ENCODE measurements at regions not wholly inside any gene's neighbourhood (a gene's known extent, or its start where the extent isn't known, plus 50 kb on each side); places are given as distances from the start of the nearest gene placed in this dataset.
"Not testable (repeated sequence)": the region's sequence is repeated elsewhere in the genome, so short reads cannot be mapped to it uniquely, and the experiment has no call there.

- intact Hi-C loops (cut with micrococcal nuclease): no loop called here
Measured at GRCh38 chr17:36695082-36695481, 93.7 kb downstream of the MRM1 start.

GRCh38 chr17:36695710-36696109 lies 94.3 kb downstream of the MRM1 start:
- intact Hi-C loops (cut with micrococcal nuclease): not testable (repeated sequence)

GRCh38 chr17:36696805-36697204 lies 95.4 kb downstream of the MRM1 start:
- intact Hi-C loops (cut with micrococcal nuclease): no loop called here

DNA sequence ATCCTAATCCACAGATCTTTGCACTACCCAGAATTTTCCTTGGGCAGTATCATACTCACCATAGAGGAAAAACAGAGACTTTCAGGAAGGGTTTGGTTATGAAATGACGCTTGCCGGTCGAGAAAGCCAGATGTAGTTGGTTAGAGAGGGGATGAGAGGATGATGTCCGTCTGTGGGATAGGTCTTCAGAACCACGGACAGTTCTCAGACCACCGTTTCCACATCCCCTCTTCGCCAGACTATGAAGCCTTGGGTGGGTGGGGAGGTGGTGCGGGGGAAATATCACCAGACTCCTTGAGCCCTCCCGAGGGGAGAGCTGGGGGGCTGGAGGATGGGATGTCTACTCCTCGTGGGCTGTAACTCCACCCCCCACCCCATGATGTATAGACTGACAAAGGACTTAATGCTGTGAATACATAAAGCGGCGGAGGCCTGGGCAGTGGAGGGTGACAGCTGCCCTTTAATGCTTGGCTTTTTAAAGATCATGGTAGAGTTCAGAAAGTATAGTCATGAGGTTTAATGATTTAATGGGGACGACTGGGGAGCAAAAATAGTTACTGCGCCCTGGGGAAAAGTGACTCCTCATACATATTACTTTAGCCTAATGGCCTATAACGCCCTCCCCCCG lies 96.6 kb downstream of the MRM1 start:
- intact Hi-C loops (cut with micrococcal nuclease): no loop called here

DNA sequence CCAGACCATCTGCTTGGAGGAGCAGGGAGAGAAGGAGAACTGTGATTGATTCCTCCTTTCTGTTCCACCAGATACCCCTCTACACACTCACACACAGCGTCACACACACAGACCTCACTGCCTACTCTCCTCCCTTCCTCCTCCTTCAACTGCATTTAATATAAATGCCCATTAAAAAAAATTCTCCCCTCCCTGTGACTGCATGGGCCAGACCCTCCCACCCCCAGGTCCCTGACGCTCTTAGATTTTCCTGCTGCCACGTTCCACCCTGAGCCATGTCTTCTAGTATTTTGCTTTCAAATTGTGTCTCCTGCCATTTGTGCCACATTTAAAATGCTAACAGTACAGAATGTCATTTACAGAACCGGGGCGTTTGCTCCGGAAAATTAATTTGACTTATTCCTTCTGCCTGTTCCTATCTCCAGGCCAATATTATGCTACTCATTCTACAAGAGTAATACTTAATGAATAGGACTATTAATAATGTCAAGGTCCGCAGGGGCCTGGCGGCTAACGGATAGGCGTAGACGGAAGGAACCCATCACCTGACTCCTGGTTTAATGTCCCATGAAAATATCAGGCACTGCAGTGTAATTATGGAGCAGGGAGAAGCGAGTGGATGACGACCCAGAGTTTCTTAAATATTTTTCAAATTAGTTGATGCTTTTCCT lies 100.2 kb downstream of the MRM1 start:
- intact Hi-C loops (cut with micrococcal nuclease): no loop called here

- intact Hi-C loops (cut with micrococcal nuclease): no loop called here
Measured at GRCh38 chr17:36702636-36703035, 101.3 kb downstream of the MRM1 start.

- intact Hi-C loops (cut with micrococcal nuclease): no loop called here
Measured at GRCh38 chr17:36703860-36704266, 102.5 kb downstream of the MRM1 start.

- intact Hi-C loops (cut with micrococcal nuclease): no loop called here
Measured at GRCh38 chr17:36705283-36705795, 104.0 kb downstream of the MRM1 start.

DNA sequence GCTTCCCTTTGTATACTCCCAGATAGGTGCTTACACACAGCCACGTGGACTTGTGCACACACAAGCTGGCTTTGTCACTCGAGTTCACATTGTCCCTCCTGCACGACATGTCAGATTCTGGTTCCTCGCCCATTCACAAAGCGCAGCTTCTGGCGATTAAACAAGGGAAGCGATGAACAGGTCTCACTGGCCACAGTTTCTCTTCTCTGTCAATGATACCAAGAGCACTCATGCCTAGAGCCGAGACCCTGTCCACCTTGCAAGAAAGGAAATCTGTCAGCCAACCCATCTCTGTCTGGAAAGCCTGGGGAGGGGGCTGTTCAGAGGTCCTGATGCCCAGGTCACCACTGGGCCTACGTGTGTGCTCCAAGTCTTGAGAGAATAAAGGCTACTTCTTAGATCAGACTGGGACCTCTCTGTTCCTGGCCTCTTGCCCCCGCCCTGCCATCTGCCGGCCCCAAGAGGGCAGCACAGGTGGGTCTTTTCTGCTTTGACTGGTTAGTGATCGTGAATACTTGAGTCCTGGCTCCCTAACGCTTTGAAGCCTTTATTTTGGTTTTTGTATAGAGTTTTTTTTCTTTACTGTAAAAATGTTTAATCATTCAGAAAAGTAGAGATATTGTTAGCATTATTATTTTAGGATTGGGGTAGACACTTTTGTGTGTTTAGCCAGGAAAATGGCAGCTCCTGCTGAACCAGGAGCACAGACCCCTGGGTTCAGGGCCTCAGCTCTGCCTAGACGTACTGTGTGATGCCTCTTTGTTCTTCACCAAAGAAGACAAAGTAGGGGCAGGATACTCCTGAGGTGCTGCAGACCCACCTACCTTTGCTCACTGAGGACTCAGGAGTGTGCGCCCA lies 104.7 kb downstream of the MRM1 start:
- intact Hi-C loops (cut with micrococcal nuclease): loop anchor here (1.0 kb wide), 5 partner anchors 32 to 533 kb away; no protein-coding TSS in a partner anchor

- intact Hi-C loops (cut with micrococcal nuclease): no loop called here
Measured at GRCh38 chr17:36707904-36708303, 106.5 kb downstream of the MRM1 start.

DNA sequence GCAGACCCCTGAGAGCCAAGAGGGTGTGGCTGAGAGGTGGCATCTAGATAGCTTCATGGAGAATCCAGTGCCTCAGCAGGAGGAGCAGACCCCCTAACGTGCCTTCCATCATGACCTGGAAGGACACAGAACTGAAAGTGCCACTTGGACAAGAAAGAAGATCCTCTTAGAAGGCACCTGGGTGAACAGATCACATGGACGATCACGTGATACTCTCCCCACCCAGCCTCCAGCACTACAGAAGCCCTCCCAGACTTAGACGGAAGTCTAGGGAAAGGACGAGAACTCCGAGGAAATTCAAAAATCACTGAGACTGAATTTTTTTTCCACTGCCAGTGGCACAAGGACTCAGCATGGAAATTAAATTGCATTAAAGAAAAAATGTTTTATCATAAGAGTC lies 113.4 kb downstream of the MRM1 start:
- intact Hi-C loops (cut with micrococcal nuclease): no loop called here

DNA sequence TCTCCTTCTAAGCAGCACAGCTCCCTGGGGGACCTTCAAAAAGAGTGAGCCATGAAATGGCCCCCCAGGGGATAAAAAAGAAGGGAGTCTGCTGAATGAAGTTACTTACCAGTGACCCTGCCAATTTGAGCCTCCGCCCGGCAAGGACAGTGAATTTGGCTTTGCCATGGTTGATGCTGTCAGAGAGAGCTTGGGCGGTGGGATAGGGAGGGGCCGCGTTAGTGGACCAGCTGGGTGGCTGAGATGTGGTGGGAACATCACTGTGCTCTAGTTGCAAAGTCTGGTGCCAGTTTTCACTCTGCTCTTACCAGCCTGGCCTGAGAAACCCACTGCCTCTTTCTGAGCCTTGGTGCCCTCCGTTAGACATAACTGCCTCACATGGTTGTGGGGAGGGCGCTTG lies 114.6 kb downstream of the MRM1 start:
- intact Hi-C loops (cut with micrococcal nuclease): no loop called here

GRCh38 chr17:36717088-36717487 lies 115.7 kb downstream of the MRM1 start:
- intact Hi-C loops (cut with micrococcal nuclease): no loop called here

GRCh38 chr17:36720131-36720530 lies 118.7 kb downstream of the MRM1 start:
- intact Hi-C loops (cut with micrococcal nuclease): loop anchor here (2.0 to 5.0 kb wide), 3 partner anchors 173 to 639 kb away; partner anchors contain the start of genes MYO19 and PIGW

- intact Hi-C loops (cut with micrococcal nuclease): loop anchor here (1.0 to 5.0 kb wide), 5 partner anchors 47 to 637 kb away; partner anchors contain the start of genes AATF, MYO19 and PIGW
Measured at GRCh38 chr17:36721560-36722120, 120.3 kb downstream of the MRM1 start.

DNA sequence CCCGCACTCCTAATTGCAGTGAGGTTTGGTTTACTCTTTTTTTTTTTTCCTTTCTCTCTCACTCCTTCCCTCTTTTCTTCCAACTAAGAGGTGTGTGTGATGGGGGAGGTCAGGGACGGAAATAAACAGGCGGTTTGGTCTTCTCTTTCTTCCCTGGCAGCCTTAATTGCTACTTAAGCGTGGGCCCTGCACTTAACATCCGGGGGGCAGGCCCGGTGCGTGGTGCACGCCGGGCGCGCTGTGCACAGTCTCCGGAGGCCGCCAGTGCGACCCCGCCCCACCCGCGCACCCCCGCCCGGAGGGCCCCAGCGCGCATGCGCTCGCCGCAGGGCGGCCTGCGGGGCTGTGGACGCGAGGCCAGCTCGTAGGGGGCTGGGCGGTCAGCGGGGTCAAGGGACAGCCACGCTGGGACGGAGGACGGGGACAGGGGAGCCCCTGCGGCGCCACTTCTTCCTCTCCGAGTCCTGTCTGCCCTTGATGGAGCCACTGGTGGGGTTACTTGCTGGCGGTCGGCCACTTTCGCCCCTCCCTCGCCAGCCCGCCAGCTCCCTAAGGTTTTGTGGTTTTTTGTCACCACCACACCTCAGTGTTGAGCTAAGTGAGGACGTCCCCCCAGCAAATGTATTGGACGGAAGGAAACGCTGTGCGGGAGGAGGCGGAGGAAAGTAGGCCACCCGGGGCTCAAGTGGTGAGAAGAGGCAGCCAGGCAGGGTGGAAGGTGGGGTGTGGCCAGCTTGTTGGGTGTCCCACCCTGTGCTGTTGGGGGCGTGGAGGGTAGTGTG lies 120.9 kb downstream of the MRM1 start:
- intact Hi-C loops (cut with micrococcal nuclease): loop anchor here (1.0 to 5.0 kb wide), 4 partner anchors 48 to 226 kb away; partner anchors contain the start of genes AATF, MYO19 and PIGW

GRCh38 chr17:36722903-36723263 lies 121.5 kb downstream of the MRM1 start:
- intact Hi-C loops (cut with micrococcal nuclease): loop anchor here (1.0 to 5.0 kb wide), 4 partner anchors 49 to 226 kb away; partner anchors contain the start of genes AATF, MYO19 and PIGW

DNA sequence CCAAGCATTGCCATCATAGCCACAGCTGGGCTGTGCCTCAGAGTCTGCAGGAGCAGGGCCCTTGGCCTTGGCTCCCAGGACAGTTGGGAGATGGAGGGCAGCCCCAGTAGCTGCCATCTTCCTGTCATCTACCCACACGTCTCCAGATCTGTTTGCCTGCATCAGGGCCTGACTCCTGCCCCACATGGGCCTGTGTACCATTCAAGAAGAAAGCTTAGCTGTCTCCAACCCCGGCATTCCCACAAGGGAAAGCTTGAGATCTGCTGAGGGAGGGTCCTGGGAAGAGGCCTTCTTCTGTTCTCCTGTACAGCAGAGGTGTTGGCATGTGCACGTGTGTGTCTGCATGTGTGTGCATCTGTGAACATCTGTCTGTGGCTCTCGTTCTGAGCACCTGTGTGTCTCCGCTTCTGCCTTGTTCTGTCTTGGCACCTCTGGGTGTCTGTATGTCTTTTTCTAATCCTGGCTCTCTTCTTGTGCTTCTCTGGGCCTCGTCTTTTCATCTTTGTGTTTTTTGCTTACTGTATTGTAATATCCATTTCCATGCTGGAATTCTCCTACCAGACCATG lies 122.2 kb downstream of the MRM1 start:
- intact Hi-C loops (cut with micrococcal nuclease): loop anchor here (2.0 to 5.0 kb wide), 3 partner anchors 176 to 225 kb away; partner anchors contain the start of genes AATF, MYO19 and PIGW

DNA sequence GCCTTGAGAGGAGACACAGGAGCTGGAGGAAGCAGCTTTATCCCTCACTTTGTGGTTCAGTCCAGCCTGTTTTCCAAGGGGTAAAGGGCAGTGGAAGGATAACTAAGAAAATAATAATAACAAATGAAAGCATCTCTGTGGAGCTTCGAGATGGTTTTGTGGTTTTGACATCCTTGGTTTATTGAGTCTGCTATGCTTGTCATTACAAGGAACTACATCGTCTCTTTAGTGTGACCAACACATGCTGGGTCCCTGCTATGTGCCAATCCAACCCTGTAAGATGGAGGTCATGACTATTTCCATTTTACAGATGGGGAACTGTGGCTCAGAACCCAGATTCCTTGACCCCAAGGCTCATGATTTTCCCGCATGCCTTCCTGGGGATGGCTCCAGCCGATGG lies 124.8 kb downstream of the MRM1 start:
- intact Hi-C loops (cut with micrococcal nuclease): no loop called here

DNA sequence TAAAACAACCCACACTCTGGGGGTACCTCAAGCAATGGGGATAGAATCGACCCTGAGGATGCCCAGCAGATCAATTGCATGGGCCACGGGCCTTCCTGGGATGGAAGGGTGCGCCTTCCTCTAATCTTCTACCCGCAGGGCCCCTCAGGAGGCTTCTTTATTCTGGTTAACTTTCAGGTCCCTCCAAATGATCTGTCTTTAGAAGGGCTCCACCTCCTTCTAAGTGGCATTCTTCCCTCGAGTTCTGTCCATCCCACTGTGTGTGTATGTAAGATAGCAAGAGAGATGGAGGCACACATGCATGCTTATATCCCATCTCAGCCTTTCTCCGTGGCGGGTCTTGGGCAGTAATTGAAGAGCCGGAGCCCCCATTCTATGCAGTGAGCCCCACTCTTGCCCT lies 125.7 kb downstream of the MRM1 start:
- intact Hi-C loops (cut with micrococcal nuclease): no loop called here

Measured in T-helper 1 cell treated with Interleukin-12 subunit alpha and Interleukin-12 subunit beta and Interleukin-4 antibody, amounts not matched to agents 30 ng/mL and 1 ng/mL, for 36 hours (primary cell).